ENCODE measurements at regions not wholly inside any gene's neighbourhood (a gene's known extent, or its start where the extent isn't known, plus 50 kb on each side); places are given as distances from the start of the nearest gene placed in this dataset.

DNA sequence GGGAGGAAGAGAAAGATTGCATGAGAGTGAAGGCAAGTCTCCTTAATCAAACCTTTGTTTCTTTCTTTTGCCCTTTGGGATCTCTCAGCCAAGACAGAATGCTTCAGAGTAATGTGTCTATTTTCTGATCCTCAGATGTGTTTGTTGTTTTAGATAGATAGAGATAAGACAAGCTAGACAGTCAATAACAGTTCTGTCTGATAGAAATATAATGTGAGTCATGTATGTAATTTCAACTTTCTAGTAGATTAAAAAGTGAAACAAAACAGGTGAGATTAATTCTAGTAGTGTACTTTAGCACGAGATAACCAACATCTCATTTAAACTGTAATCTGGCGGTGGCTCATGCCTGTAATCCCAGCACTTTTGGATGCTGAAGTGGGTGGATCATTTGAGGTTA lies 159.2 kb downstream of the GATA3 start:
- TF ChIP-seq, protein P1, sequence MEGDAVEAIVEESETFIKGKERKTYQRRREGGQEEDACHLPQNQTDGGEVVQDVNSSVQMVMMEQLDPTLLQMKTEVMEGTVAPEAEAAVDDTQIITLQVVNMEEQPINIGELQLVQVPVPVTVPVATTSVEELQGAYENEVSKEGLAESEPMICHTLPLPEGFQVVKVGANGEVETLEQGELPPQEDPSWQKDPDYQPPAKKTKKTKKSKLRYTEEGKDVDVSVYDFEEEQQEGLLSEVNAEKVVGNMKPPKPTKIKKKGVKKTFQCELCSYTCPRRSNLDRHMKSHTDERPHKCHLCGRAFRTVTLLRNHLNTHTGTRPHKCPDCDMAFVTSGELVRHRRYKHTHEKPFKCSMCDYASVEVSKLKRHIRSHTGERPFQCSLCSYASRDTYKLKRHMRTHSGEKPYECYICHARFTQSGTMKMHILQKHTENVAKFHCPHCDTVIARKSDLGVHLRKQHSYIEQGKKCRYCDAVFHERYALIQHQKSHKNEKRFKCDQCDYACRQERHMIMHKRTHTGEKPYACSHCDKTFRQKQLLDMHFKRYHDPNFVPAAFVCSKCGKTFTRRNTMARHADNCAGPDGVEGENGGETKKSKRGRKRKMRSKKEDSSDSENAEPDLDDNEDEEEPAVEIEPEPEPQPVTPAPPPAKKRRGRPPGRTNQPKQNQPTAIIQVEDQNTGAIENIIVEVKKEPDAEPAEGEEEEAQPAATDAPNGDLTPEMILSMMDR (IDR thresholded peaks at IDR 0.05): no peak
- H3K4me3 ChIP-seq: no peak overlapping the region
- H3K4me1 ChIP-seq: no peaks in the 10 kb centered on the region
- no peak overlapping the region for H3K27ac ChIP-seq
- no peaks in the 10 kb centered on the region for H3K36me3 ChIP-seq
- peaks cover 0 to 1% of the 10 kb centered on the region in 2 donors for H3K9me3 ChIP-seq
- no peaks in the 10 kb centered on the region for H3K27me3 ChIP-seq
- no peak for DNase-seq (ENCODE audit: low spot score)

DNA sequence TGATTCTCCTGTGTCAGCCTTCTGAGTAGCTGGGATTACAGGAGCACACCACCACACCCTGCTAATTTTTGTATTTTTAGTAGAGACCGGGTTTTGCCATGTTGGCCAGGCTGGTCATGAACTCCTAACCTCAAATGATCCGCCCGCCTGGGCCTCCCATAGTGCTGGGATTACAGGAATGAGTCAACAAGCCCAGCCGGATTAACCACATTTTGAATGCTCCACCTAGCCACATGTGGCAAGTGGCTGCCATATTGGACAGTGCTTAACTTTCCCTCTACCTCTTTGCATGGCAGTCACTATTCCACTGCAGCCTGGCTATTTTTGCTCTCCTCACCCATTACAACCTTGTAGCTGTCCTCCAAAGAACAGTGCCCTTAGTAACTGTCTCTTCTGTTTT lies 160.1 kb downstream of the GATA3 start:
- no peak for DNase-seq (ENCODE audit: low spot score)
- H3K9me3 ChIP-seq: peaks cover 0 to 4% of the 10 kb centered on the region in 2 donors
- no peaks in the 10 kb centered on the region for H3K36me3 ChIP-seq
- no peaks in the 10 kb centered on the region for H3K27me3 ChIP-seq
- TF ChIP-seq, protein P1 (IDR thresholded peaks at IDR 0.05): no peak
- H3K4me3 ChIP-seq: no peak overlapping the region
- H3K4me1 ChIP-seq: no peaks in the 10 kb centered on the region
- no peak overlapping the region for H3K27ac ChIP-seq

DNA sequence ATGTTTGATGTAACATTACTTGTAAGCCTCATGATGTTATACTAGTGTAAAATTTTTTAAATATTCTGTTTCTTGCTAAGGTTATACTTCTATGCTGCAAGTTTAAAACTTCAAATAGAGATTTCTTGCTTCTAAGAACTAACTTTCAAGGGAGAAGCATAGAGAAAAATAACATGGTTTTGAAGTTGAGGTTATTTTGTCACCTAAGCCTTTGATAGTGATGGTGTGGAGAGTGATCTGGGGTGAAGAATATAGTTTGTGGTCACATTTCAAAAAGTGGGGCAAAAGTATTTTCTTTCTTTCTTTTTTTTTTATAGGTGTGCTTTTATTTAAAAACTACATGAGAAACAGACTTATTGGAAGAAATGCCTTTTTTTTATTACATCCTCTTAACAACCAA lies 162.4 kb downstream of the GATA3 start:
- no peaks in the 10 kb centered on the region for H3K4me1 ChIP-seq
- DNase-seq (ENCODE audit: low spot score): no peak
- no peaks in the 10 kb centered on the region for H3K36me3 ChIP-seq
- TF ChIP-seq, protein P1 (IDR thresholded peaks at IDR 0.05): no peak
- H3K27ac ChIP-seq: no peak overlapping the region
- H3K27me3 ChIP-seq: no peaks in the 10 kb centered on the region
- no peak overlapping the region for H3K4me3 ChIP-seq
- H3K9me3 ChIP-seq: peaks cover 0 to 4% of the 10 kb centered on the region in 2 donors

DNA sequence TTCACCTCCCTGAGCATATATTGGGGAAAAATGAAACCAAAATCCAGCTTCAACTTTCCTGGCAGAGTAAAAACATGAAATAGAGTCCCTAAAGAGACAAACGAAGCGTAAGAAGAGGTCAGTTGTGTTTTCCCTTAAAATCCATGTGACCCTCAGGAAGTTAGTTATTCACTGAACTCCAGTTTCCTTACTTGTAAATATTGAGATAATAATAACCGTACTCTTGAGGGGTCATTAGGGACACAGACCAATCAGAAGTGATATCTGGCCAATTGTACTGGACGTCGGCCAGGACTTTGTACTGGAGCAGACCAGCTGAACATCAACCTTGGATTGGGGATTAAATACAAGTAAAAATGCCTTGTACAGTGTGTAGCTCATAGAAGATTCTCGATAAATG lies 167.0 kb downstream of the GATA3 start:
- DNase-seq (ENCODE audit: low spot score): no peak
- Histone ChIP-seq H3K27ac (no peak overlapping the region), H3K36me3 (no peaks in the 10 kb centered on the region), H3K9me3 (peaks cover 0 to 4% of the 10 kb centered on the region in 2 donors), H3K27me3 (no peaks in the 10 kb centered on the region), H3K4me3 (peak overlapping the region in 1 of 2 donors; percentile 17), H3K4me1 (no peaks in the 10 kb centered on the region)
- TF ChIP-seq, protein P1 (IDR thresholded peaks at IDR 0.05): no peak

DNA sequence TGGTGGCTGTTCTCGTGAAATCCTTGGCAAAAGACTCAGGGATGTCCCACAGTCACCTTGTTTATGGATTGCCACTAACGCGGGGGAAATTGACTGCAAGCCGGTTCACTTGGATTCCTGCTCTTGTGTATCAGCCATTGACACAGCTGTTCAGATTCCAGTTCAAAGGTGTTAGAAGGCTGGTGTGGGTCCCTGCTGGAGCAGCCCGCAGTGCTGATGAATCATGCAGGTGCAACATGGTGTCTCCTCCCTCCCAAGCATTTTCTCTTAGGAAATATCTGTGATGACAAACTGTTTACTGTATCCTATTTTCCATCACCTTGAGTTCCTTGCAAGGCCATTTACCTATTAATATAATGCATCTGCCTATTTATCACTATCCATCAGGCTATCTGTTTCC lies 170.1 kb downstream of the GATA3 start:
- TF ChIP-seq, protein P1 (IDR thresholded peaks at IDR 0.05): no peak
- Histone ChIP-seq H3K27me3 (no peaks in the 10 kb centered on the region), H3K36me3 (no peaks in the 10 kb centered on the region), H3K4me3 (no peak overlapping the region), H3K4me1 (no peaks in the 10 kb centered on the region), H3K27ac (no peak overlapping the region), H3K9me3 (no peaks in the 10 kb centered on the region)
- DNase-seq (ENCODE audit: low spot score): no peak

DNA sequence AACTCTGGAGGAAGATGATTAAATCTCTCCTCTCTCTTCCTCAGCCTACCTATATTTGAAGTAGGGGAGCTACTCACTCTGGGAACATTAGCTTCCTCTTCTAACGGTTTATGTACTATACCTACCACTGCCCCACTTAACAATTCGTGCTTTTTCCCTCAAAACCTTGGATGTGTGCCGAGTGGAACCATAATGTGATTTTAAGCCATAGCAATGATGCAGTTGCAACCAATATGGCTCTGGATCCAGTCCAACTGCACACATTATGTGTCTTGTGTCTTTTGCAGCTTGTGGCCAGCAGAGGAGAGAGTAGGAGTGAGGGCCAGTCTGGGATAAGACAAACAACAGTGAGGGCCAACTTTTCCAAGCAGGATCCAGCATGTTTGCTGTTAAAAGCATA lies 170.7 kb downstream of the GATA3 start:
- Histone ChIP-seq H3K9me3 (no peaks in the 10 kb centered on the region), H3K4me1 (no peaks in the 10 kb centered on the region), H3K4me3 (no peak overlapping the region), H3K36me3 (no peaks in the 10 kb centered on the region), H3K27me3 (no peaks in the 10 kb centered on the region), H3K27ac (no peak overlapping the region)
- no peak for DNase-seq (ENCODE audit: low spot score)
- TF ChIP-seq, protein P1 (IDR thresholded peaks at IDR 0.05): no peak

Measured in right atrium auricular region (tissue), 2 donors.